ENCODE measurements at regions not wholly inside any gene's neighbourhood (a gene's known extent, or its start where the extent isn't known, plus 50 kb on each side); places are given as distances from the start of the nearest gene placed in this dataset.
A peak's percentile ranks its signal among the peaks of the same experiment; 100 is the strongest.
"Not testable (repeated sequence)": the region's sequence is repeated elsewhere in the genome, so short reads cannot be mapped to it uniquely, and the experiment has no call there.

- no peak for DNase-seq (ENCODE audit: low spot score)
These were observed 303.5 kb upstream of the ST8SIA4 start for GRCh38 chr5:101206534-101206933.

GRCh38 chr5:101205065-101205464 lies 302.0 kb upstream of the ST8SIA4 start:
- not testable (repeated sequence) for DNase-seq (ENCODE audit: low spot score)

- not testable (repeated sequence) for DNase-seq (ENCODE audit: low spot score)
These were observed 277.3 kb upstream of the ST8SIA4 start for GRCh38 chr5:101180365-101180764.

DNA sequence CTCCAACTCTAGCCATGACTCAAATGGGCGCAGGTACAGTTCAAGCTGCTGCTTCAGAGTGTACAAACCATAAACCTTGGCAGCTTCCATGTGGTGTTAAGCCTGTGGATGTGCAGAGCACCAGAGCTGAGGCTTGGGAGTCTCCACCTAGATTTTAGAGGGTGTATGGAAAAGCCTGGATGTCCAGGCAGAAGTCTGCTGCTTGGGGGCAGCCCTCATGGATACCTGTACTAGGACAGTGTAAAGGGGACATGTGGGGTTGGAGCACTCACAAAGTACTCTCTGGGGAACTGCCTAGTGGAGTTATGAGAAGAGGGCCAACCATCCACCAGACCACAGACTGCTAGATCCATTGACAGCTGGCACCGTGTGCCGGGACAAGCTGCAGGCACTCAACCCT lies 273.5 kb upstream of the ST8SIA4 start:
- DNase-seq (ENCODE audit: low spot score) = no peak

DNA sequence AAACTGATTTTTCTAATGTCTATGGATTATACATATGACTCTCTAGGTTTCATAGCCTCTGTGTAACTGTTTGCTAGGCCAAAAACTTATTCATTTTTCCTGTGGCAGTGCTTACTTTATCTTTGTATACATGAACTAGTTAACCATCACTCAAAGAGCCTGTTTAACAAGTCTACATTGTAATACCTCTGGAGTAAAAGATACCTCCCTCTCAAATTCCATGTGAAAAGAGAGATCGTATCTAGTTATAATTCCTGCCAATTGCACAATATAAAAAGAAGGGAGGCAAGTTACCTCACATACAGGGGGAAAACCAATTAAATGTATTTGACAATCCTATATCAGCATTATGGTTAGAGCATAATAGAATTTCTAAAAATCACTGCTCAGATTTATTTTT lies 271.9 kb upstream of the ST8SIA4 start:
- DNase-seq (ENCODE audit: low spot score) = no peak

DNA sequence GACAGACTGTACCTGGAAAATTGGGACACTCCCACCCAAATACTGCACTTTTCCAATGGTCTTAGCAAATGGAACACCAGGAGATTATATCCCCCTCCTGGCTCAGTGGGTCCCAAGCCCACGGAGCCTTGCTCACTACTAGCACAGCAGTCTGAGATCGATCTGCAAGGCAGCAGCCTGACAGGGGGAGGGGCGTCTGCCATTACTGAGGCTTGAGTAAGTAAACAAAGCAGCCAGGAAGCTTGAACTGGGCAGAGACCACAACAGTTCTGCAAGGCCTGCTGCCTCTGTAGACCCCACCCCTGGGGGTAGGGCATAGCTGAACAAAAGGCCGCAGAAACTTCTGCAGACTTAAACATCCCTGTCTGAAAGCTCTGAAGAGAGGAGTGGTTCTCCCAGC lies 260.0 kb upstream of the ST8SIA4 start:
- DNase-seq (ENCODE audit: low spot score) = no peak

GRCh38 chr5:101160002-101160401 lies 256.9 kb upstream of the ST8SIA4 start:
- peak; percentile 1 for DNase-seq (ENCODE audit: low spot score)

DNA sequence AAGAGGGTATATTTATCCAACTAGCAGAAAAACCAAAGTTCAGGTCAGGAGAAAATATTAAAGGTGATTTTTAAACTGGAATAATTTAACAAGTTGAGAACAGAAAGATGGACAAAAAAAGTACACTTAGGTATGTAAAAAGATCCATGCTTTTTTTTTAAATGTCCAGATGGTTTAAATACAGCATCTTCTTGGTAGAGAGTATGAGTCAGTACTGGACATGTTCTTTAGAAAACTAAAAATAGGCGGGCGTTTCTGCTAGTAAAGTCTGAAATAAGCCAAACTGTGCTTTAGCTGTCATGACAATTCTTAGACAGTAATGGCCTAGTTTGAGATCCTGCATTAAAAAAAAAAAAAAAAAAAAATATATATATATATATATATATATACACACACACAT lies 255.9 kb upstream of the ST8SIA4 start:
- DNase-seq (ENCODE audit: low spot score) = no peak

- DNase-seq (ENCODE audit: low spot score) = no peak
These were observed 250.4 kb upstream of the ST8SIA4 start for GRCh38 chr5:101153526-101153925.

DNA sequence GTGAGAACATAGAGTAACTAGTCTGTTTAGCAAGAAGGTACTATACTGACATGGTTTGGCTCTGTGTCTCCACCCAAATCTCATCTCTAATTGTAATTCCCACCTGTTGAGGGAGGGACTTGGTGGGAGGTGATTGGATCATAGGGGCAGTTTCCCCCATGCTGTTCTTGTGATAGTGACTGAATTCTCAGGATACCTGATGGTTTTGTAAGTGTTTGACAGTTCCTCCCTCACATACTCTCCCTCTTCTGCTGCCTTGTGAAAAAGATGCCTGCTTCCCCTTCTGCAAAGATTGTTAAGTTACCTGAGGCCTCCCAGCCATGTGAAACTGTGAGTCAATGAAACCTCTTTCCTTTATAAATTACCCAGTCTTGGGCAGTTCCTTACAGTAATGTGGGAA lies 240.4 kb upstream of the ST8SIA4 start:
- DNase-seq (ENCODE audit: low spot score) = no peak

DNA sequence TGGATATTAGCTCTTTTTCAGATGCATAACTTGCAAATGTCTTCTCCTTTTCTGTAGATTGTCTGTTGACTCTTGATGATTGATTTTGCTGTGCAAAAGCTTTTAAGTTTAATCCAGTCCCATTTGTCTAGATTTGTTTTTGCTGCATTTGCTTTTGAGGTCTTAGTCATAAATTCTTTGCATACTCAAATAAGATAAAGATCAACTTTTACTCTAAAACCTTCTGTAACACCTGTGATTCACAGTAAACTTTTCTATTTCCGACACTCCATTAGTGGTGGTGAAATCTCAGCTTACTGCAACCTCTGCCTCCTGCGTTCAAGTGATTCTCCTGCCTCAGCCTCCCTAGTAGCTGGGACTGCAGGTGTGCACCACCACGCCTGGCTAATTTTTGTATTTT lies 239.0 kb upstream of the ST8SIA4 start:
- DNase-seq (ENCODE audit: low spot score) = no peak

DNA sequence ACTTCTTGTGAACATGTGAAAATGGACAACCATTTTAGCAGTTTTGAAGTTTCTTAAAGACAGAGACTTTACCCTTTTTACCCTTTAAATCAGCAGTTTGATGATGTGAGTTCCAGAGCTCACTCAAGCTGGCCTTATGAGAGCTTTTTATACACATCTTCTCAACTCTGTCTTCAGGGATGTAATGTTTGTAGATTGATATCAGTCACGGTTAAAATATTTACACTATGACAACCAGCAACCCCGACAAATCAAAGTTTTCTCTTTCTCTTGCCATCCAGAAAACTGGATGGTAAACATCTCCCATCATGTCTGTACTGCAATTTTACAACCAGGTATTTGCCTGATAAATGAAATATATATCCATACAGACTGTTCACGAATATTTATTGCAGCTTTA lies 233.4 kb upstream of the ST8SIA4 start:
- DNase-seq (ENCODE audit: low spot score) = no peak

DNA sequence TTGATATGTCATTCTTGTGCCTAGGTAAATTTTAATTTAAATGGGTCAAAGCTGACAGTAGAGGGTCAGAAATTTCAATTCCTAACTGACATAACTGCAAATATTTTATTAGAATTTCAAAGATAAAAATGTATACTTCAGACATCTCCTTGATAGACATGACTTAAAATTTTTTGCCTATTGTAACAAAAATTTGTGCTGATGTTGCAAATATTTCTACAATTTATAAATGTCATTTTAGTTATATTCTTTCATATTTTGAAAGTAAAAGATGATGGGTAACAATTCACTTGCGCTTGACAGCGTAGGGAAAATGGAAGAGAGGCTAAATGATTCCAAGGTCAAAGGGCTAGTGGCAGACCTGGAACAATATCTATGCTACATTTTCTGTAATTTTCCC lies 220.3 kb upstream of the ST8SIA4 start:
- DNase-seq (ENCODE audit: low spot score) = no peak

GRCh38 chr5:101112645-101113044 lies 209.6 kb upstream of the ST8SIA4 start:
- DNase-seq (ENCODE audit: low spot score) = no peak

GRCh38 chr5:101103874-101104273 lies 200.8 kb upstream of the ST8SIA4 start:
- no peak for DNase-seq (ENCODE audit: low spot score)

DNA sequence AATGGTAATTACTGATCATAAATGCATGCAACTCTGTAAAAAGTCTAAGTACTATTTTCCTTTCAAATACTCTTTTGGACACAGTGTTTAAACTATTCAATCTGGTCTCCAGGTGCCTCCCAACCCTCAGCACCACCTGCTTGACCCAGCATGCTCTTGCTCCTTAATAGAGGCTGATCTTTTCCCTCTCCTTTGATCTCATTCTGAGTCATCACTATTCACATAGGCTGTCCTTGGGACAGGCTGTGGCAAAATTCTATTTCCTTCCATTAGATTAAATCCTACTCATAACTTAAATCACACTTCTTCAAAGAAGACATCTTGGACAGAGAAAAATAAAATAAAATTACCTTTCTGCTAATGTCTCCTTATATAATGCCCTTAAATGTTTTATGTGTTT lies 199.4 kb upstream of the ST8SIA4 start:
- DNase-seq (ENCODE audit: low spot score) = no peak

DNA sequence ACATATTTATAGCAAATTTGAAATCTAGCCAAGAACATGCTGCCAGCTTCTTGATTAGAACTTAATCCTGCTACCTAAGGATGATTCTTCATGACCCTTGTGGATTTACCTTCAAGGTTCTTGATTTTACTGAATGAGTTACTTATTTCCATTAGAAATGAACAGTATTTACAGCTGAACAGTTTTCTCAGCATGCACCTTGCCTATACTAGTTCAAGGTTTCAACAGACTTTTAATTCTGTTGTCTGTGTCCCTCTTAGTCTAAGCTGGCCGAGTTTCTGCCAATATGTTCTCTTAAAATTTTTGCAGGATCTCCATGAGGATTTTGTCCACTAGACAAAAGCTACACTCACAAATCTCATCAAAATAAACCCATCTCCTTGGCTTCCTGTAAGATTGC lies 188.8 kb upstream of the ST8SIA4 start:
- no peak for DNase-seq (ENCODE audit: low spot score)

DNA sequence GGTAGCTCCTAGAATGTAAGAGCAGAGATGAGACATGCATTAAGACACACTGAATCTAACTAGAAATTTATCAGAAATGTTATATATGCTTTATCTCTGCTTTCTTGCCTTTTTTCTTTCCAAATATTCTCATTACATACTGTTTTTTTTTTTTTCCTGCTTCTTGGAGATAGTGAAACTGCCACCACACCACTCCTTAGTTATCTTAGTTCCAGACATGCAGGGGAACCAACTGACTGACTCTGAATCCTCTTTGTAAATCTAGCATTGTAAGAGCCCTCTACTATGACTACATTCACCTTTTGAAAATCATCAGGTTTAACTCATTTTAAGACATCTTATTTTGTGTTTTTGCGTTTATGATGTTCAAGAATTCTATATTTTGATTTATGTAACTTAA lies 181.3 kb upstream of the ST8SIA4 start:
- DNase-seq (ENCODE audit: low spot score) = no peak

DNA sequence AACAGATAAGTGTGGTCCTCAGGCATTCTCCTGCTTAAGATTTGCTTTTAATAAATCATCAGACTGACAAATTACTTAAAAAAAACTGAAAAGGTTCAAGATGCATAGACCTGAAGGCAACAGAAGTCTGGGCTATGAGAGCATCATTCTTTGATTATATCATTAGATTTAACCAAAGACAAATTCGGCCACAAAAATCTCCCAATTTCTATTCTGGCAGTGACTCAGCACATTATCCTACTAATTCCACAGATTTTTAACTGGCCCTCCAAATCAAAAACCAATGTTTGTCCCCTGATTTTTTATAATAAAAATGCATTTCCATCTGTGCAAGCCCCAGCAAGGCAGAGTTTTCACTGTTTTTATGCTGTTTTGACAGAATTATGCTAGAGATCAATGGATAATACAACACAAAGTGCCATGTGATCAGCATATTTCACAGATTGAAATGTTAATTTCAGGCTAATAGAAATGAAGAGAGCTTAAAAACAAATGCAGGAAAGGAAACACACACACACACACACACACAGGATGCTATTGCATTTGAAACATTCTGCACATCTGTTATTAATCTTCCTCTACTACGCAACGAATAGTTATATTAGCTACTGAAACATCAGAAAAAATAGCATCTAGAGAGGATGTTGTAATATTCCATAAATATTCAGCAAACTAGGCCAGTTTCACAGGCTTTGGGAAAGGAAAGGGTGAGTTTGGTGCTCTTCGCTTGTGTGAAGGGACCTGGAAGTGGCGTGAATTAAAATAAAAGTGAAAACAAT lies 177.6 kb upstream of the ST8SIA4 start:
- DNase-seq (ENCODE audit: low spot score) = no peak

DNA sequence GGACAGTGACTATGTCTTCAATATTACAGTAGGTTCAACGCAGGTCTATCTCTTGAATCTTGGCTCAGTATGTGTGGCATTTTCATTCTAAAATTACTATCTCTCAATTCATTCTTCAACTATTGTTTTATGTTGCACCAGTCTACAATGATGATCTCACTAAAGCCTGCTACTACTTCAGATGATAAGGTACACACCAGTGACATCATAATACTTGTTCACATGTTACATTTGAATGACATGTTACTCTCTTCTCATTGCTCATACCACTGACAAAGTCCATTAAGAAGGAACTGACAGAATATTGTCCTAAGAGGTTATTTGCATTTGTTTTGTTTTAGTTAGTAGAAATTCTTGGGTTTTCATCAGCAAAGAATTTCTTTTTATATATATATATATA lies 165.2 kb upstream of the ST8SIA4 start:
- no peak for DNase-seq (ENCODE audit: low spot score)

DNA sequence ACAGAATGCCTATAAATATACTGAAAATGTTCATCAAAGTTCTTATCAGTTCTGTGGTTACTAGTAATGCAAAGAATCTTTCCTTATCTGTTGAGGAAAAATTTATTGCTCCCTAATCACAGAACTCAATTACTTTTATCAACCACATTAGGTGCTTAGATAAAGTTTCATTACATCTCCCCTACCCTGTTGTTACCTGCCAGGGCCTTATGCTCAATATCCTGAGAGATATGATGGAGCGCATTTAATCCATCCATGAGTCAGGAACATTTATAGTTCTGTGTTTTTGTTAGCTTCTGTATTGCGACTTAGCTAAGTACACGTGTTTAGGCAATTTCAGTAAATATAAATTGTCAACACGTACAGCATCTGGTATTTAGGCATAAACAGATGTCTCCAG lies 164.3 kb upstream of the ST8SIA4 start:
- DNase-seq (ENCODE audit: low spot score) = no peak

DNA sequence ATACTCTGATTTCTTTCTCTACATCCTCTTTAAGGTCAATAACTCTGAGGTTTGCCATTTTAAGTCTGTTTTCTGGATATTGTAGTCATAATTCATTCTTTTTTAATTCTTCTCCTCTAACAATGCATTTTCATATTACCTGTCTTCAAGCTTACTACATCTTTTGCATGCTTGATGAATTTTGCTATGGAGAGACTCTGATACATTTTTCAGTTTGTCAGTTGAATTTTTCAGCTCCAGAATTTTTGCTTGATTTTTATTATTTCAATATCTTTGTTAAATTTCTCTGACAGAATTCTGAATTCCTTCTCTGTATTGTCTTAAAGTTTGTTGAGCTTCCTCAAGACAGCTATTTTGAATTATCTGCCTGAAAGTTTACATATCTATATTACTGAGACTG lies 159.8 kb upstream of the ST8SIA4 start:
- DNase-seq (ENCODE audit: low spot score) = no peak

DNA sequence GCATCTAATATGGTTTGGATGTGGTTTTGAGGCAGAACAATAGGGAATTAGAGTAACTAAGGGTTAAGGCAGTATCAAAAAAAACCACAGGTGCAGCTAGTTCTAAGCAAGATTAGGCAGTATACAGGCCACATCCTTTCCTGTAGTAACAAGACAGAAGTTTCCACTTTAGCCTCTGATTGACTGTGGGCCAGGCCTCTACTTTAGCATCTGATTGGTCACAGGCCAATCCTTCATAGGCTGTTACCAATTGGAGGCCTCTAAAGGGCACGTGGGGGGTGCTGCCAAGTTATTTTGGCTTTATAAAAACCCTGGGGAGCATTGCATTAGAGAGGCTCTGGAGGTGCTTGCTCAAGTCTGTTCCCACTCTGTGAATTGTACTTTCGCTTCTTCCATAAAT lies 144.1 kb upstream of the ST8SIA4 start:
- DNase-seq (ENCODE audit: low spot score) = no peak

DNA sequence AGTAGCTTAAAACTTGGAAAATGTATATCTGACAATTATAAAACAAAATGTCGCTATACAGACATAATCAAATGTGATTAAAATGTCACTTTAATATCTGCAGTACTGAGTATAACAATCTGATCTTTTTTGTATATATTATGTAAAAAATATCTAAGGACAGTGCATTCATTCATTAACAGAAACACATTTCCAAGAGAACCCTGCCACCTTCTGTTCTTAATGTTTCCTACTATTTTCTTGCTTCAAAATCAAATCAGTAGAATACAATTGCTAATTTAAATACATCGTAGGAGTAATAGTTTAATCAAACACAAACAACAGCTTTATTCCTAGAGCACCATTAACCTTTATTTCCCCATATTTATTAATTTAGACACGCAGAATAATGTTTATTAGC lies 142.6 kb upstream of the ST8SIA4 start:
- DNase-seq (ENCODE audit: low spot score) = no peak
